Keratinocyte (primary cell): ENCODE measurements at regions not wholly inside any gene's neighbourhood (a gene's known extent, or its start where the extent isn't known, plus 50 kb on each side); places are given as distances from the start of the nearest gene placed in this dataset.

ENCODE experiments used
- DNase-seq: peaks from one replicate; pipeline ENCODE4 v3.0.0-alpha.2; 2011; ENCODE audit warnings: low read depth, missing footprints, low spot score
- FAIRE-seq: peaks from 2 replicates; lab custom pipeline; 2011; peaks lifted over from hg19 to GRCh38; lab: Jason Lieb, UNC
- H2AFZ ChIP-seq: 2 replicates; pipeline ENCODE4 v1.6.0; 2012; ENCODE audit warnings: low read length, control low read depth, inconsistent platforms; ENCODE audit not compliant: control insufficient read depth
- H3K27ac ChIP-seq: 2 replicates; pipeline ENCODE4 v1.5.1; 2011; ENCODE audit warnings: low read length; ENCODE audit not compliant: control insufficient read depth, insufficient read depth
- H3K27me3 ChIP-seq: 3 replicates; pipeline ENCODE4 v1.6.0; 2011; ENCODE audit warnings: low read length; ENCODE audit not compliant: control insufficient read depth, insufficient read depth; ENCODE audit errors: extremely low read depth
- H3K36me3 ChIP-seq, 2 experiments: 2 replicates in 1 of 2; 3 replicates in 1 of 2; pipeline ENCODE4 v1.5.1; 2011; ENCODE audit warnings: low read length in 2 of 2, mild to moderate bottlenecking in 1 of 2; ENCODE audit not compliant: control insufficient read depth in 2 of 2, insufficient read depth in 2 of 2; ENCODE audit errors: extremely low read depth in 1 of 2
- H3K4me1 ChIP-seq: 3 replicates; pipeline ENCODE4 v1.5.1; 2011; ENCODE audit warnings: low read length; ENCODE audit not compliant: control insufficient read depth, insufficient read depth; ENCODE audit errors: extremely low read depth
- H3K4me2 ChIP-seq: 3 replicates; pipeline ENCODE4 v1.6.0; 2011; ENCODE audit warnings: low read depth, low read length; ENCODE audit not compliant: control insufficient read depth, insufficient read depth; ENCODE audit errors: extremely low read depth
- H3K4me3 ChIP-seq, 3 experiments: fragments of 200-600 bp in 1 of 3; sonication (generic) in 1 of 3; 2 replicates in 2 of 3; 3 replicates in 1 of 3; pipeline ENCODE4 v1.5.1; 2011 to 2016; ENCODE audit warnings: low read length in 3 of 3, mild to moderate bottlenecking in 3 of 3, control low read depth in 2 of 3, inconsistent platforms in 1 of 3, low read depth in 1 of 3, mixed read lengths in 1 of 3, mixed run types in 1 of 3, moderate library complexity in 1 of 3; ENCODE audit not compliant: control insufficient read depth in 2 of 3, insufficient read depth in 2 of 3; ENCODE audit errors: extremely low read depth in 1 of 3
- H3K79me2 ChIP-seq: 2 replicates; pipeline ENCODE4 v1.6.0; 2012; ENCODE audit warnings: low read length; ENCODE audit not compliant: control insufficient read depth, insufficient read depth
- H3K9ac ChIP-seq: 3 replicates; pipeline ENCODE4 v1.6.0; 2011; ENCODE audit warnings: low read length; ENCODE audit not compliant: control insufficient read depth, insufficient read depth; ENCODE audit errors: extremely low read depth
- H3K9me1 ChIP-seq: 3 replicates; pipeline ENCODE4 v1.6.0; 2011; ENCODE audit warnings: low read length; ENCODE audit not compliant: control insufficient read depth, insufficient read depth; ENCODE audit errors: extremely low read depth
- H3K9me3 ChIP-seq: 2 replicates; pipeline ENCODE4 v1.5.1; 2012; ENCODE audit warnings: low read depth, low read length; ENCODE audit not compliant: control insufficient read depth
- H4K20me1 ChIP-seq: 3 replicates; pipeline ENCODE4 v1.6.0; 2011; ENCODE audit warnings: low read length; ENCODE audit not compliant: control insufficient read depth, insufficient read depth; ENCODE audit errors: extremely low read depth
- EZH2 ChIP-seq: IDR thresholded peaks from one replicate; pipeline ENCODE4 v1.6.1; 2012; ENCODE audit warnings: inconsistent platforms, mild to moderate bottlenecking, low read length, moderate library complexity
- dilution Hi-C: fragments of 300-500 bp; cut with MboI; formaldehyde crosslinking; loops from one replicate; pipeline ENCODE4 v1.7.0; 2020; ENCODE audit warnings: low sequenced_read_pairs; ENCODE audit not compliant: extremely low pct_ligation_motif_present
- TF ChIP-seq, protein P1 (sequence below), 3 experiments: IDR thresholded peaks in 1 of 3; conservative IDR thresholded peaks in 1 of 3; optimal IDR thresholded peaks in 1 of 3; 2 replicates in 2 of 3; 3 replicates in 1 of 3; pipeline versions ENCODE3 to v1.5.1; 2011; ENCODE audit warnings: low read length in 3 of 3, mild to moderate bottlenecking in 3 of 3, moderate library complexity in 2 of 3, control low read depth in 1 of 3, inconsistent platforms in 1 of 3; ENCODE audit not compliant: insufficient read depth in 2 of 3; ENCODE audit errors: extremely low read depth in 1 of 3

DNA sequence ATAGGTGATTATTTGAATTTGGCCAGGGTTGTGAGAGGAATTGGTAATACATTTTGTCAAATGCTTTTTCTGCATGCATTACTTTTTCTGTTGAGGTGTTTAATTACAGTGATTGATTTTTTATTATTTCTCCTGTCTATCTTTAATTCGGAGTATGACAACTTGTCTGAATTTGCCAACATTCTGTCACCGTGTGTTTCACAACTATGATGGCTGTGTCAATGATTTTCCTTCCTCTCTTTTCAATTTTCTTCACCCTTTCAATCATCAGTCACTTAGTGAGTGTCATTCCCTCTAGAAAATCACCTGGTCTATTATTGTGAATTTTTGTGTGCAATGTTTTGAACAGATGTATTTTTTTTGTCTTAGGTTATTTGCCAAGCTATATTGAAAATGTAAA lies 1221.4 kb upstream of the CDH18 start:
- Histone ChIP-seq H3K27ac (no peak overlapping the region), H2AFZ (no peak overlapping the region), H3K9me3 (no peaks in the 10 kb centered on the region), H3K9me1 (no peaks in the 10 kb centered on the region), H3K4me1 (no peaks in the 10 kb centered on the region), H3K9ac (no peak overlapping the region), H3K79me2 (no peaks in the 10 kb centered on the region), H3K36me3 (no peaks in the 10 kb centered on the region), H4K20me1 (no peaks in the 10 kb centered on the region), H3K4me2 (no peak overlapping the region), H3K4me3 (no peak overlapping the region), H3K27me3 (no peaks in the 10 kb centered on the region)
- TF ChIP-seq, protein P1, sequence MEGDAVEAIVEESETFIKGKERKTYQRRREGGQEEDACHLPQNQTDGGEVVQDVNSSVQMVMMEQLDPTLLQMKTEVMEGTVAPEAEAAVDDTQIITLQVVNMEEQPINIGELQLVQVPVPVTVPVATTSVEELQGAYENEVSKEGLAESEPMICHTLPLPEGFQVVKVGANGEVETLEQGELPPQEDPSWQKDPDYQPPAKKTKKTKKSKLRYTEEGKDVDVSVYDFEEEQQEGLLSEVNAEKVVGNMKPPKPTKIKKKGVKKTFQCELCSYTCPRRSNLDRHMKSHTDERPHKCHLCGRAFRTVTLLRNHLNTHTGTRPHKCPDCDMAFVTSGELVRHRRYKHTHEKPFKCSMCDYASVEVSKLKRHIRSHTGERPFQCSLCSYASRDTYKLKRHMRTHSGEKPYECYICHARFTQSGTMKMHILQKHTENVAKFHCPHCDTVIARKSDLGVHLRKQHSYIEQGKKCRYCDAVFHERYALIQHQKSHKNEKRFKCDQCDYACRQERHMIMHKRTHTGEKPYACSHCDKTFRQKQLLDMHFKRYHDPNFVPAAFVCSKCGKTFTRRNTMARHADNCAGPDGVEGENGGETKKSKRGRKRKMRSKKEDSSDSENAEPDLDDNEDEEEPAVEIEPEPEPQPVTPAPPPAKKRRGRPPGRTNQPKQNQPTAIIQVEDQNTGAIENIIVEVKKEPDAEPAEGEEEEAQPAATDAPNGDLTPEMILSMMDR (optimal IDR thresholded peaks at IDR 0.05 in 1 of 3, IDR thresholded peaks at IDR 0.05 in 1 of 3, conservative IDR thresholded peaks at IDR 0.05 in 1 of 3; ENCODE audit: extremely low read depth in 1 of 3, insufficient read depth in 2 of 3, low read length in 3 of 3) = no peak
- no peak for TF ChIP-seq EZH2
- dilution Hi-C loops = no loop called here
- no peak for DNase-seq
- no peak for FAIRE-seq

DNA sequence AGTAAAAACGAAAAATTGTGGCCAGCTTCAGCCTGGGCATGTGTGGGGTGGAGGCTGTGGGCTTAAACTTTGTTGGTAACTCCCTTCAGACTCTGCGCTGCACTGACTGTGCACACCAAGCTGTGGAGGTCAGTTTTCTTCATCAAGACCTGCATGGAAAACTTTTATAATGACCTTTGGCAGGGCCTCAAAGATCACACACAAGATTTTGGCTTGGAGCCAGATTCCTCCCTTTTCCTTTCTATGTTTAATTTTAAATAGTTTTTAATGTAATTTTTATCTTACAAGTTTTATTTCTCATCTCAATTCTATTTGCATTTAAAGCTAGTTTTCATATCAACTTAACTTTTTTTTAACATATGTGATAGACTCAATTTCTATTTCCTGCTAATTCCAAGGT lies 1211.1 kb upstream of the CDH18 start:
- H3K4me2 ChIP-seq = no peak overlapping the region
- H2AFZ ChIP-seq = no peak overlapping the region
- no peaks in the 10 kb centered on the region for H3K9me1 ChIP-seq
- H3K4me1 ChIP-seq = no peaks in the 10 kb centered on the region
- no peaks in the 10 kb centered on the region for H4K20me1 ChIP-seq
- no peaks in the 10 kb centered on the region for H3K9me3 ChIP-seq
- TF ChIP-seq, protein P1 (optimal IDR thresholded peaks at IDR 0.05 in 1 of 3, IDR thresholded peaks at IDR 0.05 in 1 of 3, conservative IDR thresholded peaks at IDR 0.05 in 1 of 3; ENCODE audit: extremely low read depth in 1 of 3, insufficient read depth in 2 of 3, low read length in 3 of 3) = no peak
- TF ChIP-seq EZH2 = no peak
- H3K79me2 ChIP-seq = no peaks in the 10 kb centered on the region
- H3K27ac ChIP-seq = no peak overlapping the region
- no peaks in the 10 kb centered on the region for H3K27me3 ChIP-seq
- DNase-seq (no peak), FAIRE-seq (no peak)
- no peak overlapping the region for H3K4me3 ChIP-seq
- no peak overlapping the region for H3K9ac ChIP-seq
- no peaks in the 10 kb centered on the region for H3K36me3 ChIP-seq
- dilution Hi-C loops = no loop called here
